Middle frontal gyrus (tissue), 1 donor: ENCODE measurements at regions not wholly inside any gene's neighbourhood (a gene's known extent, or its start where the extent isn't known, plus 50 kb on each side); places are given as distances from the start of the nearest gene placed in this dataset.
"Not testable (repeated sequence)": the region's sequence is repeated elsewhere in the genome, so short reads cannot be mapped to it uniquely, and the experiment has no call there.

Source experiments
- DNase-seq: peaks from one replicate; pipeline ENCODE4 v3.0.0-alpha.2; 2015; ENCODE audit warnings: low spot score; ENCODE audit errors: extremely low spot score

DNA sequence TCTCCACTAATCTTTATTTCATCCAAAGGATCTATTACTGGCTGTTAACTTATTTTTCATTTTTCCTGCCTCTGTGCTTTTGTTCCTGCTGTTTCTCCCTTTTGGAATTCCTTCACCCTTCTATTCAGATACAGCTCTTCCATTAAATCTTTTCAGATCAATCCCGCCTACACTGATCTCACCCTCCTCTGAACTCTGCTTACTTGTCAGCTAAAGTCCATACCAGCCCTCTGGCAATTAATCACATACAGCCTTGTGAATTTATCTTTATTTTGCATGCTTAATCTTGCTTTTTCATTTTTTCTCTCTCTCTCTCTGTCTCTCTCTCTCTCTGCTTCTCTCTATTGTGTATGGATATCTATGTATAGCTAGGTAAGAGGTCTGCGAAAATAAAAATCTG, 100.8 kb upstream of the UMPS start:
- no peak for DNase-seq

DNA sequence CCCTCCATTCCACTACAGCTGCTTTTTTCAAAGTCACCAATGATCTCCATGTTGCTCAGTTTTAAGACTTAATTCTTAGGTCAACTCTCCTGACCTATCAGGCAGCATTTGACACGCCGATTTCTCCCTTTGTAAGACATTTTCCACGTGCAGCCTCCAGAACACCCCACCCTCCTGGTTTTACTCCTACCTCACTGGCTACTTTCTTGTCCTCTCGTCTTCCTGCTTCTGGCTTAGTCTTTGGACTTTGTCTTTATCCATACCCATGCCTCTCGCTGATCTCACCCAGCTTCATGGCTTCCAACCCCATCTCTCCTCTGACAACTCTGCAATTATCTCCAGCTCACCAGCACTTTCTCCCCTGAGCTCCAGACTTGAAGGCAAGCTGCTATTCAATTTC, 99.3 kb upstream of the UMPS start:
- DNase-seq, result no peak

DNA sequence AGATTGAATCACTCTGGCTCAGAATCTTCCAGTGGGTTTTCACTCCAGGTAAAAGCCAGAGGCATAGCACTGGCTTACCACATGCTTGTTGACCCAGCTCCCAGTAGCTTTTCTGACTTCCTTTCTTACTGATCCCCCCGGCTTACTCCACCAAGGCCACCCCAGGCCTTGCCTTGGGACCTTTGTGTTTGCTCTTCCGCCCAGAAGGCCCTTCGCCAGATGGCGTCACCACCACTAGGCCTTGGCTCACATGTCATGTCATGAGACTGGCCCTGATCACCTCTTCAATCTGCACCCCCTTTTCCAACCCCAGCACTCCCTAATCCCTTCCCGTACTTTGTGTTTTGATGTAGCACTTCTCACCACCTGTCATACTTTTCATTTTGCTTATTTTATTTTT, 98.5 kb upstream of the UMPS start:
- DNase-seq, result no peak

DNA sequence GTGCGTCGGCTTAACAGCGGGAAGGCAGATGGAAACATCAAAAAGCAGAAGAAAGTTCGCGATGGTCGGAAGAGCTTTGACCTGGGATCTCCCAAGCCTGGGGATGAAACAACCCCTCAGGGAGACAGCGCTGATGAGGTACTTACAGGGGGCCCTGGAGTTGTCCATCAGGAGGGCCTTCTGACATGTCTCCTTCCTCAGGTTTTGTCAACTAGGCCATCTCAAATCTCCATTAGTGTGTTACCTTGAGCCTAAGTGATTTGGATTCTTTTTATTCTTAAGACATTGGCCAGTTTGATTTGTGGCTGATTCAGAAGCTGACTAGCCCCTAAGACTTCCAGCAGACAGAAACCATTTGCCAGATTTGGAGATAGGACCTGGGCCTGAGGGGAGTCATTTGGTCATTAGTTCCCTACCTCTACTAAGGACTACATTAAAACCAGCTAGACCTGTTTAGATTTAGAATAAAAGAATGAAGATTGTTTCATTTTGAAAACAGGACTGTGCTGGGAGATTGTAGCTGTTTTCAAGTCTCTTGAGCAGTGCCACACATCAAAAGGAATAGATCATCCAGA, 97.6 kb upstream of the UMPS start:
- no peak for DNase-seq

DNA sequence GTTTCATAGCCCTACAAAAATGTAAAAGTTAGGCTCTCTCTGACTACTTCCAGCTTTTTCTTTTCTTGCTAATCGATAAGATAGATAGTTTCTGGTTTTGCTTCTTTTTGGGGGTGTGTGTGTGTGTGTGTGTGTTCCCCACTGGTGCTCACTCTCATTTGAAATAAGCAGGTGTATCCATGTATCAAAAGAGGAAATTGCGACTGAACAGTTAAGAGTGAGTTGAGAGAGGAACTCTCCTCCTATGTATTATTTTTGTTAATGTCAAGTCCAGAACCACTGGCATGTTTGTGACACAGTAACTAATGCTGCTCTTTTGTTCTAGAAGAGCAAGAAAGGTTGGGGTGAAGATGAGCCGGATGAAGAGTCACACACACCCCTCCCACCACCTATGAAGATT, 96.7 kb upstream of the UMPS start:
- DNase-seq, result no peak

DNA sequence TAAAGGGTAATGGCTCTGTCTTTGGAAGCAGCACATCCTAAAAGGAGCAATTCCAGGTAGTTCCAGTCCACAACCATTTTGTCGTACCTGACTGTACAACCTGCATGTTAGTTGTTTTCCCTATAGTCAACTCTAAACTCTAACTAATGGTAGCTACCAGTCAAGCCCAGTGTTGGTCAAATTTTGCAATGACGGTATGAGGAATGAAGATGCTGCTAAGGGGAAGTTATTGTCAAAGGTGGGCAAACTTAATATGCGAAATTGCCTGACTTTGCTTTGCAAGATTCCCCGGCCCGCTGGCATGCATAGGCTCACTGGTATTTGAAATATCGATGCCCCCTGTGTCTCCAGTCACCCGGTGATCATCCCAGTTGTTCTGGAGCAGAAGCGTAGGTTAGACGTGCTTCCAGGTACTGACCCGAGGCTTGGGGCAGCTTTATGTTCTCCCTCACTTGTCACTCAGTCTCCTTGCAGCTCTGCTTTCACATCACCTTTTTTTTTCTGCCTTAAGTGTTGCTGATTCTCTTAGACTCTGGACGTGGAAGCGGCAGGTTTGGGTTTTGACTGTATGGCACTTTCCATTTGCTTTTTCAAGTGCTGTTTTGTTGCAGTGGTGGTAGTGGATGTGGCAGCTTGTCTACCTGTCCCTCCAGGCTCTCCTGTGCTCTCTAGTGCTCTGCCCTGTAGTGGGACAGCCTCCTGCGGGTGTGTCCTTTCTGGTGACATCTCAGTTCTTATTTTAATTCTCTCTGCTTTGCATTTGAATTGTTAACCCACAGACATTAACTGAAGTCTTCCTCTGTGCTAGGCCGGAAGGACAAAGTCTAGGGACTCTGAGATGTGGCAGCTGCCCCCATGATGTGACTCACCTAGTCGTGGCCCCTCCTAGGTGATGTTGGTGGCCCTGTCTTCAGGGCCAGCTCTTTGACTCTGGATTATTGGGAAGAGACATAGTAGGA, 95.8 kb upstream of the UMPS start:
- no peak for DNase-seq

DNA sequence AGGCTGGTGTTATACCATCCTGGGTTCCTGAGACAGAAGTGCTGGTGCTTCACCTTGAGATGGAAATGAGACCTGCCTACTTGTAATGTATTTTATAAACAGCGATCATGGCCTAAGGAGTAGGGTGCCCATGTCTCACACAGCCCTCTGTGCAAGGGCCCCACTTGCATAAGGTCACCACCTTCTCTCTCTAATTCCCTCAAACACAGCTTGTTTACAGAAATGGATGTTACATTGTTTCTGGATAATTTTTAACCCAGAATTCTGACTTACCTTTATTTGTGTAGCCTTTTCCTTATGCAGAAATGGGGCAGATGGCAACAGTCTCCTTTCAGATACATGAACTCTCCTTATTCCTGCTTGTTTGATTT, 95.1 kb upstream of the UMPS start:
- no peak for DNase-seq

DNA sequence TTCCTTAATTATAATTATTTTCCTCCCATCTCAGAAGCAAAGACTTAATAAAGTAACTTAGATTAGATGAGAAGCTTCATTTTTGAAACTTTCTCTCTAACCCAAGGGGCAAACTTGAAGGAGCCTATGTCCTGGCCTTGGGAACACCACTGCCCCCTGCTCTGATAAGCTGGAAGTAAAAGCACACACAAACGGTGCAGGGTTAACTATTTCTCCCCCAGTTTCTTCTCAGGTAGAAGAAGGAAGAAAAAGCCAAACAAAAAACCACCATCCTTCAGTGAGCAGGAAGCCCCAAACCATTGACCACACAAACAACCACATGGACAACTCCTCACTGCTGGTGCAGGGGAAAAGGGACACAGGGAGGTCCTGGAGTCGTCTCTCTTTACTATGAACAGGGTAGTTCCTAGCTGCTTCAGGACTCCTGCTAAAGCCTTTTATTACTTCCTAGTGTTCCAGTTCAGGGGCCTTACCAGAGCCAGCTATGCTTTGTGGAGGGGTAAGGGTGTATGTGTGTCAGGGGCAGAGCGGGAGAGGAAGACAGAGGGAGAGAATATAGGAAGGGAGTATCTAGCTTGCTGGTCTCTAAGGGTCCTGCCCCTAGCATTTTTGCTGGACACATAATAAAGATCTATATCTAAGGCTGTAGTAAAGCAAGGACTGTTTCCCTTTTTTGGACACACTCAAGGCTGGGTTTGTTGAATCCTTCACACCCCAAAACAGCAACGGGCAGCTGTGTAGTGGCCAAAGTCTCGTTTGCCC, 94.0 kb upstream of the UMPS start:
- no peak for DNase-seq

DNA sequence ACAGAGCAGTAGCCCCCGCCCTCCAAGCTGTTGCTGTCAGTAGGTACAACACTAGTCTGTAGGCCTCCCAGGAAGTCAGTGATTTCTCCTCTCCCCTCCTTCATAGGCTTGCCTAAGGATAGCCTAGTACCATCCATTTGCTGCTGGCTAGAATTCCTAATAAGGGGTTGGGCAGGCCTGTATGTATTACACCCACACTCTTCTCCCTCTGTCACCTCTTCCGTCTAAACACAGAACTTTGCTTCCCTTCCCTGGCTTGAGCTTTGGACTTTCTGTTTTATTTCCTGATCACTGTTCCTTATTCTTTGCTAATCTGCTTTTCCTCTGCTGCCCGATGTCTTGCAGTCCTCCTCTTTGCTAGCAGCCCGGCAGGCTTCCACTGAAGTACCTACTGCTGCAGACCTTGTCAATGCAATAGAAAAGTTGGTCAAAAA, 93.4 kb upstream of the UMPS start:
- no peak for DNase-seq

DNA sequence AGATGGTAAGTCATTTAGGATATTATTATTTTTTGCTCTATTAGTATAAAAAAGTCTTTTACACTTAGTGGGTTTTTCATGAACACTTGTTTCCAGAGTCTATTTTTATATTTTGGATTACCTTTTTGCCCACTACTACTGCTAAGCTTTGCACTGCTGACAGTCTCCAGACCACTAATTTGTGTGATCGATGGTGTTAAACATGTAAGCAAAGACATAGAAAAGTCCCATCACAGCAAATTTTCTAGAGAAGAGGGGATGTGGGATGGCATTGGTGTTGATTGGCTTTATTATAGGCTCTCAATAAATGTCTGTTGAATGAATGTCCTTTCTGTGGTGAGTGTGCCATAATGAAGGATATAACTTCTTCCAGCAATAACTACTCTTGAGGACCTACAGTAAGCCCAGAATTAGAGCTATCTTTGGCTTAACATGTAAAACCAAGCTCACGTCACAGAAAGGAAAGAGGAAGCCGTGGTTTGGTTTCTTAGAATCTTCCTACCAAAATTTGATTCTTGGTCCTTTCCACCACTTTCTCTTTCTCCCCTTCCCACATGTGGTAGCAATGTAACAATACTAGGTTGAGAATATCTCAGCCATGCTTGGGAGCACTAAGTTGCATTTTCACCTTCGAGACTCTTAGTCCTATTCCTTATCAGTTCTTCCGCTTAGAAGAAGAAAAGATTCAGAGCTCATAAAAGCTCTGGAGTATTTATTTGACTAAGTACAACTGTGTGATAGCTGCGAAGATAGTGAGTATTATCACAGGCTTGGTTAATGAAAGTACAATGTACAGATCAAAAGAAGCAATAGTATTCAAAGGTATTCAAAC, 90.6 kb upstream of the UMPS start:
- no peak for DNase-seq

DNA sequence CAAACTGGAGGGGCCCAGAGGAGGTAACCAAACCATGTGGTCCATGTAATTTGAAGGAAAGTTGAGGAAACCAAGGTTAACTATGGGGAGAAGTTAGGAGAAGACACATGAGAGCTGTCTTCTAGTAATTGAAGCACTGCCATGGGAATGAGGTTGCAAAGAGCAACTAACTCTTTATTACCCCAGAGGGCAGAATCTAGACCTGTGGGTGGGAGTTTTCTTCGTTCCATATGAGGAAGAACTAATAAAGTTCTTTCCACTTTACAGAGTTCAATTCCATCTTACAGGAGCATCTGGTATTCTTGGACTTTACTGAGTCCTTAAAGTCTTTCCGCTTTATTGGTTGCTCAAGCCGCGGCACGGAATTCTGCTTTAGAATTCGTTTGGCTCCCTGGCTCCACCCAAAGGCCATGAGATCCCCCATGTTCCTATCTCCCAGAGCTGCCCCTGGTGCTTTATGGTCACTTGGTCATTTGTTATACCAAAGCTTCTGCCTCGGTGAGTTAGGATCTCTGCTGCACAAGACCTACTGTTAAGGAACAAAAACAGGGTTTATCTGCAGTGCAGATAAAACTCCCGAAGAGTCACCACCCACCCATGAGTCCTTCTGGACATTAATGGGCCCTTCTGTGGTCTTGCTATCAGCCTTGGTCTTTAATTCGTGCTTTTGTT, 89.5 kb upstream of the UMPS start:
- DNase-seq, result no peak

DNA sequence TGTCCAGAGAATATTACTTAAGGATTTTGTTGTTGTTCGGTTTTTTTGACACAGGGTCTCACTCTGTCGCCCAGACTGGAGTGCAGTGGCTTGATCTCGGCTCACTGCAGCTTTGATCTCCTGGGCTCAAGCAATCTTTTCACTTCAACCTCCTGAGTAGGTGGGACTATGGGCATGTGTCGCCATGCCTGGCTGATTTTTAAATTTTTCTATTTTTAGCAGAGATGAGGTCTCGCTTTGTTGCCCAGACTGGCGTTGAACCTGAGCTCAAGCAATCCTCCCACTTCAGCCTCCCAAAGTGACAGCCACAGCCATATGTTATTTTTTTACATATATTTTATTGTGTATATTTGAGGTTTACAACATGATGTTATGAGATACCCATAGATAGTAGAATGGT, 86.8 kb upstream of the UMPS start:
- DNase-seq, result no peak

DNA sequence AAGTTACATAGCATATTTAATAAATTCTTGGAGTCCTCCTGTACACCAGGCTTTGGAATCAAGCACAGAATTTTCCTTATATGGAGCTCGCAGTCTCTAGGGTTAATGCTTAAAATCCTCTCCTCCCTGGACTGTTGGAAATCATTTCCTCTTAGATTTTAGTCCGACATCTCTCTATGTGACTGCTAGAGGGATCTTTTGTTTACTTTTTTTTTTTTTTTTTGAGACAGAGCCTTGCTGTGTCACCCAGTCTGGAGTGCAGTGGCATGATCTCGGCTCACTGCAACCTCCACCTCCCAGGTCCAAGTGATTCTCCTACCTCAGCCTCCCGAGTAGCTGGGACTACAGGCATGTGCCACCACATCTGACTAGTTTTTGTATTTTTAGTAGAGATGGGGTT, 84.1 kb upstream of the UMPS start:
- DNase-seq, result not testable (repeated sequence)

DNA sequence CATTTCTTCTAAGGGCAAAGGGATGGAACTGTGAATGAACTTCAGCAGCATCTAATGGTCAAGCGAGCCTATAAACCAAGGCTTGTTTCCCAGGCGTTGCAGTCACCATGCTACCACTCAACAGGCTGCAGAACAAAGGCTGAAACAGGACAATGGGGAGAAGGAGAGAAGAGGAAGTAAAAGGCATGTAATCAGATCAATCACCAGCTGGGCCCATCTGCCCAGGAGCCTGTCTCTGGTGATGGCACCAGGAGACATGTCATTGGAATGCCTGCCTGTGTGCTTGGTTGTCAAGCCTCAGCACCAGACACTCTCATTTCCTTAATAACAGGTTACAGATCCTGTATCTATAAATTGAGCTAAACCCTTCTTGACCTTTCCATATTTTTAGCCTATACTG, 81.7 kb upstream of the UMPS start:
- DNase-seq, result no peak

DNA sequence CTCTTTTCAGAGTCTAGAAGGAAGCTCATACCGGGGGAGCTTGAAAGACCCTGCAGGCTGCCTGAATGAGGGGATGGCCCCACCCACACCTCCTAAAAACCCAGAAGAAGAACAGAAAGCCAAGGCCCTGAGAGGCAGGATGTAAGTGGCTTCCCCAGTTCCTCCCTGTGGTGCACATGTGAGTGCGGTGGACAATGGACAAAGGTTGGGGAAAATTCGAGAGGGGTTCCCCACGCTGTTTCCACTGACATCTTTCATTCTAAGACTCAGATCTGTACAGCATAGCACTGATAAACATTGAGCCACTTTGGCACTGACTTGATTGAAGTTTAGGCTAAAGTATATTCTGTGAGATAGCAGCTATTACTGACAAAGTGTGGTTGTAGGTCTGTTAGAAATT, 79.5 kb upstream of the UMPS start:
- no peak for DNase-seq

DNA sequence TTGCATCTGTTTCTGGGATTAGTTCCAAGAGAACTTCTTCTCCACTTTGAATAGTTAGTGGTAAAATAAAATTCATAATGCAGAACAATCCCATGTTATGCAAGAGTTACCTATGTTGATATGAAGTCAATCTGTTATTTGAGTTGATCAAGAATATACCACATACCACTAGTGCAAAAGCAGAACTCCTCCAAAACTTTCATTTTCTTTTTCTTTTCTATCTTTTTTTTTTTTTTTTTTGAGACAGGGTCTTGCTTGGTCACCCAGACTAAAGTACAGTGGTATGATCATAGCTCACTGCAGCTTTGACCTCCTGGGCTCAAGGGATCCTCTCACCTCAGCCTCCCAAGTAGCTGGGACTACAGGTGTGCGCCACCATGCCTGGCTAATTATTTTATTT, 78.8 kb upstream of the UMPS start:
- DNase-seq, result not testable (repeated sequence)

DNA sequence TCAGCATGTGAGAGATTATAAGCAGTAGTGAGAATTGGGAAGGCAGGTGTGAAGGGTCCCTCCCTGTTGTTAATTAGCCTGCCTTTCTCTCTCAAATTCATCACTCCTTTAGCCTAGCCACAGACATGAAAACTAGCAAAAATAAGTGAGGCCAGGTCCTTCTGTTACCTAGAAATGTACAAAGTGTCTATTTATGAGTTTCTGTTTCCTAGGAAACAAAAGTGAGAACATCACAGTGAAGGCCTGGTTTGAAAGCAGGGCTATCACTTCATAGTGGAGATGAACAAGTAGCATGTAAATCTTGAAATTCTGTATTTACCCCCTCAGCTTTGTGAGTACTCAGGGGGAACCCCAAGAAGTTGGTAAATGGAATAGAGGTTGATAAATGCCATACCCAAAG, 78.2 kb upstream of the UMPS start:
- DNase-seq, result no peak

DNA sequence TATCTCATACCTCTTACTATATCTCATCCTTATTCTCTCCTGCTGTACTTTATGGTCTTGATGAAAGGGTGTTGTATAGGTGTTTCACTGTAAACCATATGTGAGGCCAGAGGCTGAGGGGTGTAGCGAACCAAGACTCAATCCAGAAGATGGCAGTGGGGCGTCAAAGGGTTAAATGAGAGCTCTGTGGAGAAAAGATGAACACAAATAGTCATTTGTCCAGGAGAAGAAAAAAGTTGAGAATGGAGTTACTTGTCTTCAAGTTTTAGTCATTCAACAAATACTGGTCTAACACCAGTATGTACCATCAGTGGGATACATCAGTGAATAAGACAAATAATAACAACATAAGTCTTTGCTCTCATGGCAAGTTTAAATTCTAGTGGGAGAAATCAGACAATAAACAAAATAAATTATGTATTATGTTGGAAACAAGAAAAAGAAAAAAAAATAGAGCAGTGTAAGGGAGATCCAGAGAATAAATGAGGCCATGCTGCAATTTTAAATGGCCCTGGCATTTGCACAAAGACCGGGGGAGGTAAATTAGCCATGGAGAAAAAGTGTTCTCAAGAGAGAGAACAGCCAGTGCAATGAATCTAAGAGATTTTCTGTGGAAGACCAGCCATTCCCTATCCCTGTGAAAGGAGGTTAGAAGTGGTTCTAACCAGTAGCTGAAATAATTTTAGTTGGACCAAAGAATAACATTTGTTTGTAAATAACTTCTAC, 77.0 kb upstream of the UMPS start:
- no peak for DNase-seq

DNA sequence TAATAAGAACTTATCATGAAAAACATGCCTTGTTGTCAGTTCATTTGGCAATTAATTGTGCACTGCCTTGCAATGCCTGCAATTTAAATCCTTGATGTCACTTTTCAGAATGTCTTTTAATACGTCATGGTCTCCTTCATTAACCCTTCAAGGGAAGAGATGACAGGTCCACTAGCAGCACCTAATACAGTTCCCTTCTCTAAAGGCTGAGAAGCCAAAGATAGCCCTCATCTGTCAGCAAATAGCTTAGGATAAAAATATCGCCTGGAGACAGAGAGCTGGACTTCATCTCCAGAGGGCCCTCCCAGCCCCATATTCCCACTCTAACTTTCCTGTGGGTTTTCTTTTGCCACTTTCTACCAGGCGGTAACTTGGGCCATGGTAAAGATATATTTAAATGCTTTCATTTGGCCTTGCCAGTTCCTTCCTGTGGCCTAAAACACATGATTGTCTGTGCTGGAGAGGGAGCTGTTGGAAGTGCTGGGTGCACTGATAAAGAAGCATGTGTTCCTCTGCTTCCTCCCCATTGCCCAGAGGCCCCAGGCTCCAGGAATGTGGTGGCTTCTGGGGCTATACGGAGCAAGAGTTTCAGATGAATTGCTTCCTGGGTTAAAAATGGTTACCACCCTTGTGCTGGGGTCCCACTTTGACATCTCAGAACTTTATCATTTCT, 76.3 kb upstream of the UMPS start:
- no peak for DNase-seq

DNA sequence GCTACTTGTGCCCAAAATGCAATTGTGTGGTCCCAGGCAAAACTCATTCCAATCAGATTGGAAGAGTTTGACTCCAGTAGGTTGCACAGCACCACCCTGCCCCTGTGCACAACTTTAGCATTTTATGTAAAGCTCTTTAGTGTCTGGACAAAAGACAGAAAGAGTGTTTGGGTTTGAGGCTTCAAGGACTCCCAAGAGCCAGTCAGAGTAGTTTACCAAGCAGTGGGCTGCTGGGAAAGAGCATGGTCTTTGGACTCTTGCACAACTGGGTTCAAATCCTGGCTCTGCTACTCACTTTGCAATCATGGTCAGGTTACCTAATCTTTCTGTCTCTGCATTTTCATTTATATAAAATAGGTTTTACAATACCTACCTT, 75.8 kb upstream of the UMPS start:
- DNase-seq, result no peak
